MG63 (cell line): ENCODE measurements at regions not wholly inside any gene's neighbourhood (a gene's known extent, or its start where the extent isn't known, plus 50 kb on each side); places are given as distances from the start of the nearest gene placed in this dataset.

ENCODE experiments used
- DNase-seq: peaks from one replicate; pipeline ENCODE4 v3.0.0-alpha.2; 2020
- H3K27me3 ChIP-seq: fragments of 250-450 bp; sonication (Bioruptor Pico); 2 replicates; pipeline ENCODE4 v1.5.1; 2020; ENCODE audit warnings: mild to moderate bottlenecking, moderate library complexity
- H3K36me3 ChIP-seq: fragments of 250-450 bp; sonication (Bioruptor Pico); 2 replicates; pipeline ENCODE4 v1.5.1; 2020; ENCODE audit warnings: mild to moderate bottlenecking, moderate library complexity
- H3K4me3 ChIP-seq: fragments of 250-450 bp; sonication (Bioruptor Pico); 2 replicates; pipeline ENCODE4 v1.5.1; 2020; ENCODE audit warnings: mild to moderate bottlenecking, moderate library complexity
- H3K9me3 ChIP-seq: fragments of 250-450 bp; sonication (Bioruptor Pico); 2 replicates; pipeline ENCODE4 v1.5.1; 2020; ENCODE audit warnings: mild to moderate bottlenecking, moderate library complexity

DNA sequence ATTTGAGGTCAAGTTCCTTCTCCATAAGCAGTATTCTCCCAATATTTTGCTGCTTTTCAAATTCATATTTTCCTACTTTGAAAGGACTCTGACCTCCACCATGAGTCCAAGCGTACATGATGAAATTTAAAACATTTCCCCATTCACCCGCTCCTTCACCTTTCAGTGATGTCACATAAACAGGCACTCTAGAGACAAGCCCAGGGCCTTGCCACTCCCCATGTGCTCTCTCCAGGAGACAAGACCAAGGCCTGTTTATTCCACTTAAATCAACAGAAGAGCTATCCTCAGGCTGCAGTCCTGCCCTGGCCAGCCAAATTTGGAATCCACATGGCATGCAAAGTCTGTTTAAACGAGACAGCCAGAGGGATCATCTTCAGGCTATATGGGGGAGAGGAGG lies 161.5 kb downstream of the ARRDC4 start:
- peak; percentile 31 for DNase-seq
- no peaks in the 10 kb centered on the region for H3K36me3 ChIP-seq
- no peak overlapping the region for H3K4me3 ChIP-seq
- H3K9me3 ChIP-seq = no peaks in the 10 kb centered on the region; the same call in 1 of the 2 replicates
- H3K27me3 ChIP-seq = no peaks in the 10 kb centered on the region

DNA sequence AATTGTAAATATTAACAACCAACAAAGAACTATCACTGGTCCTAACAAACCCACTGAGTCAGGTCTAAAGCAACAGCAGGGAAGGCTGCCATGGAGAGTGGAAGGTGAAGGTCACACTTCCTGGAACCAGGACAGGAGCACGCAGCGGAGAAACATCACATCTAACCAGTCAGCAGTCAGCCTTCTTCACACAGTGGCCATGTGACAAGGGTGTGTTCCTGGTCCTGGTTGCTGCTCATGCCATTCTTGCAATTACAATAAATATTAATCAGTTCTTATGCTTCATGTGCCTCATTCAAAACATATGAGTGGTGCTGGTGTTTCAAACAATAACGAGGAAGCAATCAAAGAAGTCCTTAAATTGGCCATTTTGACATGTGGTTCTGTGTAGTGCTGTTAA lies 162.8 kb downstream of the ARRDC4 start:
- DNase-seq = peak; percentile 20
- no peaks in the 10 kb centered on the region for H3K27me3 ChIP-seq
- H3K4me3 ChIP-seq = no peak overlapping the region
- no peaks in the 10 kb centered on the region; the same call in none of the 2 replicates for H3K9me3 ChIP-seq
- no peaks in the 10 kb centered on the region for H3K36me3 ChIP-seq

DNA sequence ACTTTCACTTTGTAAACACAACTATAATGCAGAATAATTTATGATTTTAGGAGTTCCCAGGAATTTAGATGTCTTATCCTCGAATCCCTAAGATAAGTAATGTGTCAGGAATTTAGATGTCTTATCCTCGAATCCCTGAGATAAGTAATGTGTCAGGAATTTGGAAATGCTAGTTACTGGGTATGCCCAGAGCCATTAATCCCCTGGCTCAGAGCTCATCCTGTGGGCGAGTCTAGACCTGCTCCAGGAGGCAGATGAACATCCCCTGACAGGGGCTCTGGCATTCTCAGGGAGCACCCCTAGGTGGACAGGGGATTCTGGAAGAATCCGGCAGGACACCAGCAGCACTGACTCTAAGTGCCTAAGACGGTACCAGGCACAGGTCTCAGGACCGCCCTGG lies 163.3 kb downstream of the ARRDC4 start:
- peak; percentile 92 for DNase-seq
- Histone ChIP-seq H3K27me3 (no peaks in the 10 kb centered on the region), H3K36me3 (no peaks in the 10 kb centered on the region), H3K9me3 (no peaks in the 10 kb centered on the region; the same call in none of the 2 replicates), H3K4me3 (no peak overlapping the region)

DNA sequence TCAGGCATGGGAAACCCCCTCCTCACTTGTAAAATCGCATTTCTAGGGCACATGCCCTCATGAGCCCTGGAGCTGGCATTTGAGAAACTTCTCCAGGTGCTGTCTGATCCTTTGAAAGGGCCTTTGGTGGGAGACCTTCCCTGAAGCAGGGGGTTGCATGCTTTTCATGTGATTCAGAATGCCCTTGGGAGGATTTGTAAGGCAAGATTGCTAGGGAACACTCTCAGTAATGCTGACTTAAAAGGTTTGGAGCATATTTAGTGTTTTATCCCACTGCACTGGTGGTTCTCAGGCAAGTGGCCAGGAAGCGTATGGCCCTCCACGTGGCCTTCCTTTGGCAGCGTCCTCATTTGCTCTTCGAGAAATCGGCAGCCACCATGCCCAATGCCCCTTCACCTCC lies 164.1 kb downstream of the ARRDC4 start:
- DNase-seq = peak; percentile 31
- Histone ChIP-seq H3K4me3 (no peak overlapping the region), H3K27me3 (no peaks in the 10 kb centered on the region), H3K9me3 (peaks cover 2% of the 10 kb centered on the region), H3K36me3 (no peaks in the 10 kb centered on the region)

DNA sequence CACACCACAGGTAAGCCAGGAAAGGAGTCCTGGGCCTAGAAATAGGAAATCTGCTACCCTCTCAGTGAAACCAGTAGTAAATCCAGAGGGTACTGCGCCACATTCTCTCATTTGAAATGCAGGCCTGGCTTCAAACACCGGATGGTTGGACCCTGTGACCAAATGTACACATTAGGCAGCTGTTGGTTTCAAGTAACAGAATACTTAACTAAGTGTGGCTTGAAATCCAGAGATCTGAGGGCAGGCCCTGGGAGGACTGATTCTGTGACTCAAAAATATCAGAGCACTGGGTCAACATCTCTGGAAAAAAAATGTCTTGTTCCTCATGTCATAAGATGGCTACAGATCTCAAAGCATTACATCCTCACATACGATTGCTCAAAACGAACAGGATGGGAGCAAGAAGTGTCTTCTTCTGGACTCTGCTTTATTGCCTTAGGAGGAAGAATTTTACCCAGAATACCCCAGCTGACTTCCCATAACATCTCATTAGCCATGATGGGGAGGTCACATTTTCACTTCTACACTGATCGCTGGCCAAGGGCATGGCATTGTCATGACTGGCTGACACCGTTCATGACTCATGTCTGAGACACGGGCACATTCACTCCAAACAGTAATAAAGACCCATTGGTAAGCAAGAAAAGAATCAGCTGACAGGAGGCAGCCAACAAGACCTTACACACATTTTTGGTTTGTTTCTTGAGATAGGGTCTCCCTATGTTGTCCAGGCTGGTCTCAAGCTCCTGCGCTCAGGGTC lies 166.0 kb downstream of the ARRDC4 start:
- peak; percentile 66 for DNase-seq
- H3K4me3 ChIP-seq = no peak overlapping the region
- peaks cover 2% of the 10 kb centered on the region; the same call in 1 of the 2 replicates for H3K9me3 ChIP-seq
- no peaks in the 10 kb centered on the region for H3K27me3 ChIP-seq
- no peaks in the 10 kb centered on the region for H3K36me3 ChIP-seq

DNA sequence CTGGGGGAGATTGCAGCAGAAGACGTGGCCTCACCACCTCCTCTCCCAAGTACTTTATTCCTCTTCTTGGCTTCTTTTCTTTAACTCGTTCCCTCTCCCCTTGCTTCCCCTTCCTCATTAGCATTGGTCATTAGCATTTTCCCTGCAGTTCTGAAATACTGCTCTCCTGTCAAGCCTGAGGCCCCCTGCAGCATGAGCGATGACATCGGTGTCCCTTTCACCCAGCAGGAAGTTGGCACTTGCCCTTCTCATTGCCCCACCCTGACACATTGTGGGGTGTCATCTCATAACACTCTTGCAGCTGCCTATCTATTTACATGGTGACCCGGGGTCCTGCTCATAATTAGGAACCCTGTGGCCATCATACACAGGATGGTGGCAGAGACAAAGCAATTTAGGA lies 167.1 kb downstream of the ARRDC4 start:
- peaks cover 2% of the 10 kb centered on the region; the same call in 1 of the 2 replicates for H3K9me3 ChIP-seq
- H3K36me3 ChIP-seq = no peaks in the 10 kb centered on the region
- H3K27me3 ChIP-seq = no peaks in the 10 kb centered on the region
- DNase-seq = no peak
- H3K4me3 ChIP-seq = no peak overlapping the region

DNA sequence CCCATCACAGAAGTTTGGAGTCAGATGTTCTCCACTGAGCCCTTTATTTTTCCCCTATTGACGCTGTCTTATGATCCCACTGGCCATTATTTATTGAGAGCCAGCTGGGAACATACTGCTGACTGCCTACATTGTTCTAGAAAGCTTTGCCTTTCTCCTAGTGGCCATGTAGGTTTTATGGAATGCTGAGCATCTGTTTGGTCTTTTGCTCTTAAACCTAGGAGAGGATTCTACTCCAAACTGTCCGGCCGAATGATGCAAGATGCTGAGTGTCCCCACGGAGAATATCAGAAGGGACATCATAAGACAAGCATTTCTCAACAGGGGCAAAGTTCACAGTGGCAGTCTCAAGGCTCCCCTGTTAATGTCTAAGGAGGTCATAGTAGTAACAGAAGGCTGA lies 171.4 kb downstream of the ARRDC4 start:
- H3K4me3 ChIP-seq = no peak overlapping the region
- H3K9me3 ChIP-seq = peaks cover 2% of the 10 kb centered on the region; the same call in 1 of the 2 replicates
- DNase-seq = no peak
- no peaks in the 10 kb centered on the region for H3K36me3 ChIP-seq
- no peaks in the 10 kb centered on the region for H3K27me3 ChIP-seq

DNA sequence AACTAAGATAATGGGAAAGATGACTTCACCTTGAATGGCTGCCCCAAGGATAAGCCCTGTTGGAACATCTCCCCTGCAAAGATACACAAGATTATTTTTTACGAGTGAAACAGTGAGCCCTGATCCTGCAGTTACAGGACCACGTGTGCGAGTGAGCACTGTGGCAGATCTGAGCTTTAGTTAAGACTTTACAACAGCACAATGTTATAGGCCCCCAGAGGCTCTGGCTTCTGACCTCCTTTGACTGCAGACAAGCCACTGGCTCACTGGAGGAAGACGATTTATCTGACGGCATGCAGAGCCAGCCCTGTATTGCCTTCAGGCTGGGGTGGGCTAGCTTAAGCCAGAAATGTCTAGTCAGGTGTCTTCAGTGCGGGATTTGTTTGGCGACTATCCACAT lies 174.4 kb downstream of the ARRDC4 start:
- DNase-seq = peak; percentile 11
- Histone ChIP-seq H3K4me3 (no peak overlapping the region), H3K9me3 (no peaks in the 10 kb centered on the region), H3K36me3 (no peaks in the 10 kb centered on the region), H3K27me3 (no peaks in the 10 kb centered on the region)

DNA sequence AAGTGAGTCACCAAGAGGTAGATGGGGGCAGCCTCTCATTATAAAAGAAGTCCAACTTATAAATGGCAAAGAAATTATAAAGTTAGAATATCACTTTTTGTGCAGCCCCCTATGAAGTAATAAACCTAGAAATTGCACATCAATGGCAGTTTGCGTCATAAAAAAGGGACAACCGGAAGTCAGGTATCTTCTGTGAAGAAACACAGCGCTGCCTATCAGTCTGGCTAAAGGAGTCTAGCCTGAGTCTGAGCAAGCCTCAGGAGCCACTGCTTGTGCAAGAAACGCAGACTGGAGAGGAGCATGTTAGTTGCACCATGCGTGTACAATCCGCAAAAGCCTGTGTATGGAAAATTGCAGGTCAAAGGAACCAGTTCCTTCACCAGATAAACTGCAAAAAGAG lies 178.4 kb downstream of the ARRDC4 start:
- no peaks in the 10 kb centered on the region for H3K27me3 ChIP-seq
- H3K9me3 ChIP-seq = no peaks in the 10 kb centered on the region
- H3K4me3 ChIP-seq = no peak overlapping the region
- H3K36me3 ChIP-seq = no peaks in the 10 kb centered on the region
- no peak for DNase-seq

DNA sequence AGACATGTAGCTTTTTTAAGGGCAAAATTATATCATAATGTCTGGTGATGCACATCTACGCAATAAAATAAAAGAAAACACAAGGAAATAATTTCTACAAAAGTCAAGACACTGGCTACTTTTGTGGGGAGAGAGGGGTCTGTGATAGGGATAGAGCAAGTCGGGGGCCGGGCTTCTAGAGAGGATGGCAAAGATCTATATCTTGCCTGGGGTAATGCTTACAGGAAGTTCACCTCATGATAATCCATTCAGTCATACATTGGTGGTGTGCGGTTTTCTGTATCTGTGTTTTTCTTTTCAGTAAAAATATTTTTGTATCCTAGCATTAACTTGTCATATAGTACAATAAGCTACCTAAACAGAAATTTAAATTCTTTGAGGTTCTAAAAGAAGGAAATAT lies 178.8 kb downstream of the ARRDC4 start:
- no peaks in the 10 kb centered on the region for H3K27me3 ChIP-seq
- DNase-seq = no peak
- H3K36me3 ChIP-seq = no peaks in the 10 kb centered on the region
- H3K9me3 ChIP-seq = no peaks in the 10 kb centered on the region
- no peak overlapping the region for H3K4me3 ChIP-seq

DNA sequence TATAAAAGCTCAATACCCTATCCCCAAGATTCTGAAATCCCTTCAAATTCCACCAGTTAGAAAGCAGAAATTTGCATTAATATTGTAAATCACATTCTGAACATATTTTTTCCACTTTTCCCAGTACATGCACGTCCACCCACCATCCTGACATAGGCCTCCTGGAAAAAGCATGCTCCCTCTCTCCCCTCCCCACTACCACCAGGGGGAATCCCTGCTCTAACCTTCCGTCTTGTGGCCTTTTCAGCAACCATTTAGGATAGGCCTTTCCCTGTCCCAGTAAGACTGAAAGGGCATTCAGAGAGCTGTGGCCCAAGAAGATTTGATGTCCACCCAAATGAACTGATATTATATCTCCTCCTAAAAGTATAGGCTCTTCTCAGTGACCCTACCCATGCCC lies 182.1 kb downstream of the ARRDC4 start:
- Histone ChIP-seq H3K27me3 (no peaks in the 10 kb centered on the region), H3K36me3 (no peaks in the 10 kb centered on the region), H3K9me3 (no peaks in the 10 kb centered on the region), H3K4me3 (no peak overlapping the region)
- no peak for DNase-seq

DNA sequence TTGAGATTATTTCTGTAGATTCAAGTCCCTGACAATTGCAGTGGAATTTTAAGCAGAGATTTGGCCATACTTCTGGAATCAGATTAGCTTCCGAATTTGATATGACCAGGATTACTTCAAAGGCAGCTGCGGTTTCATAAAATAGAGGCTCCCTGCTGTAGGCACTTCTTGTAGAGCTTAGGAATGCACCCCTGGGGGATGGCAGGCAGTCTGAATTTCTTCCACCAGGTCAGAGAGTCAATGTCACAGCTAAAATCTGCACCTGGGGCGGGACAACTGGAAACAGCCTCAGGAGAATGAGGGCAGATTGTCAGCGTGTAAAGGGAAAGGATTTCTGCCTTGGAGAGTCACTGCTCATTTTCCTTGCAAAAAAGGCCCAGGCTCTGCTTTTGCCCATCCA lies 182.6 kb downstream of the ARRDC4 start:
- DNase-seq = no peak
- Histone ChIP-seq H3K9me3 (no peaks in the 10 kb centered on the region), H3K36me3 (no peaks in the 10 kb centered on the region), H3K27me3 (no peaks in the 10 kb centered on the region), H3K4me3 (no peak overlapping the region)

DNA sequence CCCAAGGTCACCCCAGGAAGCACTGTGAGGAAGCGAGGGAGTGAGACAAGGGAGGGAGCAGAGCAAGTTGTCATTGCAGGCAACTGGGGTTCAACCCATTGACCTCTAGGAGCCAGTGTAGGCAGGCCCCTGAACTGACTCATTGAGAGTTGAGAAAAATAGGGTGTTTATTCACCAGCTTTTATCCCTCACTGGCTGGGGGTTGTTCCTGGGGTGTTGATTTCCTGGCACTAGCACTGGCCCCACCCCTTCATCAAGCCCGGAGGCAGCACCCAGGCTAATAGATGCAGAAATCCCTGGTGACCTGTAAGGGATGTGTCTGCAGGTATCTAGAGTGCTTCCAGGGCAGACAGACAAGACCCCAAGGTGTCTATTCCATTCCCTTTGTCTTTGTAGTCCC lies 183.9 kb downstream of the ARRDC4 start:
- no peaks in the 10 kb centered on the region for H3K36me3 ChIP-seq
- DNase-seq = no peak
- no peak overlapping the region for H3K4me3 ChIP-seq
- no peaks in the 10 kb centered on the region for H3K9me3 ChIP-seq
- no peaks in the 10 kb centered on the region for H3K27me3 ChIP-seq

DNA sequence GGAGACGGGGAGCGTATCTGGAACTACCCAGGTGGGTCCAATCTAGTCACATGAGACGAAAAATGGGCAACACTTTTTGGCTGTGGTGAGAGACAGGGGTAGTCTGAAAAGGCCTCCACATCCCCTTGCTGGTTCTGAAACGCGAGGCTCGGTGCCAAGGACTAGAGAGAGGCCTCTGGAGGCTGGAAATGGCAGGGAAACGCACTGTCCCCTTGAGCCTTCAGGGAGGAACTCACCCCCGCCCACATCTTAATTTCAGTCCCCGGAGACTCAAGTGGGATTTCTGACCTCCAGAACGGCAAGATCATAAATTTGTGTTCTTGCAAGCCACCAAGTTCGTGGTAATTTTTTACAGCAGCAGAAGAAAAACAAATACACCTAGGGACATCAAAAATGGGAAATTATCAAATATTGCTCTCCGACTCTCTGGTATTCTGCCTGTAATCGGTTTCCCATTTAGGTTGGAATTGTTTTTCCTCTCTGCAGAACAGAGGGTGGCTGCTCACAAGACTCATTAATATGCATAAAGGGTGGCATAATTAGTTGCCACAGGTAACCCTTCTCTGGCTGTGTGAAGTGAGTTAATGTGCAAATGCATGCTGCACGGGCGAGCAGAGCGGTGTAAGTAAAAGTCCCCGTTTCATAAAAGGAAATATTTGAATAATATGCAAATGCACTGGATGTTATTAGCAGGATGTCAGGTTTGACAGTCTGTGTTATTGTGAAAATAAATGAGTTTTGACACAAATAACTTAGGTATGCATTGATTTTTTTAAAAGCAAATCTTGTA lies 185.7 kb downstream of the ARRDC4 start:
- no peak for DNase-seq
- Histone ChIP-seq H3K27me3 (no peaks in the 10 kb centered on the region), H3K36me3 (no peaks in the 10 kb centered on the region), H3K9me3 (no peaks in the 10 kb centered on the region), H3K4me3 (no peak overlapping the region)

DNA sequence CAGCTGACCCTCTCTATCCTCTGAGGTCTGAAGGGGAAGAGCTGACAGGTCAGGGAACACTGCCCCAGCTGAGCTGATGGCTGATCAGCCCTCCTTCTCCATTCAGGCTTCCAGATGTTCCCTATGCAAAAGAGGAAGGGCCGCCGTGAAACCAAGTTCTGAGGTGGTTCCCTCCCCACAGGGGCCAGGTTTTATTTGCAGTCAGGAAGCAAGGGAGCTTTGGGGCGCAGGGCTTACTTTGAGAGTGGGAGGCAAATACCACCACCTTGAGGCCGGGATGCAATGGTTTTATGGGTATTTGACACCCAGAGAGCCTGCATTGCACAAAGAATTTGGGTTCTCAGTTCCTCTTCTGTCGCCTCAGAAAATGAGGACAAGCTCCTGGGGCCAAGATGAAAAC lies 186.9 kb downstream of the ARRDC4 start:
- no peak for DNase-seq
- no peaks in the 10 kb centered on the region for H3K9me3 ChIP-seq
- H3K27me3 ChIP-seq = no peaks in the 10 kb centered on the region
- H3K4me3 ChIP-seq = no peak overlapping the region
- no peaks in the 10 kb centered on the region for H3K36me3 ChIP-seq

DNA sequence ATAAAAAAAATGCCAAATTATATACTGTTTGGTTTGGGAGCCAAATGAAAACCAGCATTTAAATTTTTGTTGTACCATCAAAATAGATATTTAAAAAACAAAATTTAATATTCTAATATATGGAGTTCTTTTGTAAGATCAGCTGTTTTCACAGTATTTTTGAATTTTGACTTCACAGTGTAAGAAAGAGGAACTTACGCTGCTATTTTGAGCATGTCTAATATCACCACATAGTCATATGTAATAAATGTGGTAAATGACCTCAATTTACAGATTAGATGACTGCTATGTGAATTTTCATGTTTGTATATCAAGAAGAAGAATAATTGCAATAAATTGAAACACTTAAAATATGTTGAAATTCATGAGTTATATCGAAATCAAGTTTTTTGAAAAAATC lies 189.6 kb downstream of the ARRDC4 start:
- DNase-seq = no peak
- Histone ChIP-seq H3K27me3 (no peaks in the 10 kb centered on the region), H3K4me3 (no peak overlapping the region), H3K36me3 (no peaks in the 10 kb centered on the region), H3K9me3 (peaks cover 3% of the 10 kb centered on the region; the same call in 1 of the 2 replicates)

DNA sequence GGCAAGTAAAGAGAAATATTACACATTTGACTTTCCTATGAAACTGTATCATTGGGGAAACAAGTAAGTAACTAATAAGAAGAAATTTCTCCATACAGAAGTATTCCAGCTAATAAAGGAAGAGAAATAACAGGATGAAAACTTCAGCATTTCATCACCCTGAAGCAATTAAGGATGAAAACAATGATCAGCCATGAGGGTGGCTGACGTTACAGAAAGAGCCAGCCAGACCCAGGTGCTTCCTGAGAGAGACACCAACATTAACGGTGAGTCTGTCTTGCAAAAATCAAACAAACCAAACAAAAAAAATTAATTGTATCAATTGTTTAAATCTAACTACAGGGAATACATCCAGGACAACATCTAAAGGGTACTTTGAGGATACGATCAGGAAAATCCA lies 190.0 kb downstream of the ARRDC4 start:
- H3K27me3 ChIP-seq = no peaks in the 10 kb centered on the region
- no peaks in the 10 kb centered on the region for H3K36me3 ChIP-seq
- H3K9me3 ChIP-seq = peaks cover 3% of the 10 kb centered on the region; the same call in 1 of the 2 replicates
- no peak for DNase-seq
- no peak overlapping the region for H3K4me3 ChIP-seq

DNA sequence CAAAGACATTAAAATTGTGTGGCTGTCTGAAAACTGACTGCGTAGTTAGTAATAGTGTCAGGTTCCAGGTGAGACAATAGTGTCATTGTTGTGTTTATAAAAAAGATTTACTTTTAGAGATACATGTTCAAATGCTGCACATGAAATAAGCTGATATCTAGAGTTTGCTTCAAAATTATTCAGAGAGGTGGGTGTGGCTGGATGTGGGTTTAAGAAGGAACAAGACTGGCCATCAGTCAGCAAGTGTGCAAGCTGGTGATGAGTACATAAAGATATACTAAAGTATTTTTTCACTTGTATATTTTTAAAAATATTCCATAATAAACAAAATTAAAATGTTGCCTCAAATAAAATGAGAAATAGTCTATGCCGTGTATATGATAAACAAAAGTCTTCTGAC lies 190.6 kb downstream of the ARRDC4 start:
- no peak for DNase-seq
- Histone ChIP-seq H3K4me3 (no peak overlapping the region), H3K9me3 (peaks cover 3% of the 10 kb centered on the region; the same call in 1 of the 2 replicates), H3K27me3 (no peaks in the 10 kb centered on the region), H3K36me3 (no peaks in the 10 kb centered on the region)
